HG02973 (cell line): ENCODE measurements at regions not wholly inside any gene's neighbourhood (a gene's known extent, or its start where the extent isn't known, plus 50 kb on each side); places are given as distances from the start of the nearest gene placed in this dataset.

Experiments
- ATAC-seq: cut with Tn5 transposase; IDR thresholded peaks from one replicate; pipeline ENCODE4 v1.9.1; 2021; ENCODE audit warnings: moderate library complexity; ENCODE audit not compliant: unreplicated experiment

DNA sequence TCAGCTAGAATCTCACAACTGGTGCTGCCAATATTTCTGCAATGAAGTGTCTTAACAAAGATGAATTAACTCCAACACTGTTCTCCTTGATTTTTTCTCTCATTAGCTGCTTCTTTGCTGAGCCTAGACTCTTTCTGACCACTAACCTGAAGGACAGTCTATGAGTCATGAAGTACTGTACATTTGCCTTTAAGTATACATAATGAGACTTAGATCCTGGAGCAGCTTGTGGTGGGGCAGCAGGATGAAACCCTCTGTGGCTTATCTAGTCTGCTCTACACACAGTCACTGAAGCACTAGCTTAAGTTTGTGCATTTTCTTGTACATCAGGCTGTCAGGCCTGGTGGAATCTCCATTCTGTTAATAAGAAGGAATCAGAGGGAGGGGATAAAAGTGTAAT is 307.4 kb upstream of the SMIM31 start:
- no peak for ATAC-seq

DNA sequence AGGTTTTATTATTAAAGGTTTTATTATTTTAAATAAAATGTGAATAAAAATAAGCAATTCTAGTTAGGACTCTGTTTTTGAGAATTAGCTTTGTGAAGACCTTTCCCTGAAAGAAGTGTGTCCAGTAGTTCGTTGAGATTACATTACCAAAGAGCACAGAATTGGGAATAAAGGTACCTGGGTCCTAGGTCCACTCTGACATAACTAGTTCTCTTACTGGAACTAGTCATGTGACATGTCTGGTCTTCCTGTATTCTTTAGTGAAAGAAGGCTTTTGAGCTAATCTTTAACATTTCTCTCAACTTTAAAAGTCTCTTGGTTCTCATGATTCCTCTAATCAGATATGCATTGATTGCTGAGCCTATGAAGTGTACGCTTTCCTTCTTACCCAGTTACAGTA is 292.0 kb upstream of the SMIM31 start:
- no peak for ATAC-seq

DNA sequence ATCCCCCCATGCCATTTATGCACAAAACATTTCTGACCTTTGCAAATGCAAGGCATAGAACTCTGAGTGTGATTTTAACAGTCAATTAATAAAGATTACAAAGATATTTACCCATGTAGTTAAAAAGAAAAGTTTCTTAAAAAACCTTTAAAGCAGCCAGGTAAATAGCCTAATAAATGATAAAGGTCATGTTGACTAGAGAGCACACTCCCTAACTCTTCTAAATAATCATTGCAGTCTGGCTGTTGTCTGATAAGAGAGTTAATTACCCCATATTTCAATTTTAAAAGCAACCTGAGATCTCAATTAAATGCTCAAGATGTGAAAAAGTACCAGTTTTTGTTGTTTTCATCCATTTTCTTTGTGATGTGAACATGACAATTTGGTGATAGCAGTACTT is 291.5 kb upstream of the SMIM31 start:
- ATAC-seq = no peak

DNA sequence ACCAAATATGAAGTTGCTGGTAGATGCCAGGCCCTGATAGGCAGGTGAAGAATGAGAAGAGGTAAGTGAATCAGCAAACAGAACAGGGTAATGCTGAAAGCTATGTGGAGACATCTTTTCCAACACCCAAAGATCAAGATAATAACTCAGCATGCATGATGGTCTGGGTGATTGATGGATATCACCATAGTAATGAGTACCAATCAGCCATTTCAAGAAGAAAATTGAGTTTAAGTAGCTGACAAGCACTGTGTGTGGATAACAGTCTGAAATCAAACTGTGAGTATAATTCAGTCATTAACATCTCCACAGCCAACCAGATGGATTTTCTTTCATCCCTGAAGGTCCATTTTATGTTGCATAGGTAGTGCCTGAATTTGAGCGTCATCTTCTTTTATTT is 289.6 kb upstream of the SMIM31 start:
- no peak for ATAC-seq

DNA sequence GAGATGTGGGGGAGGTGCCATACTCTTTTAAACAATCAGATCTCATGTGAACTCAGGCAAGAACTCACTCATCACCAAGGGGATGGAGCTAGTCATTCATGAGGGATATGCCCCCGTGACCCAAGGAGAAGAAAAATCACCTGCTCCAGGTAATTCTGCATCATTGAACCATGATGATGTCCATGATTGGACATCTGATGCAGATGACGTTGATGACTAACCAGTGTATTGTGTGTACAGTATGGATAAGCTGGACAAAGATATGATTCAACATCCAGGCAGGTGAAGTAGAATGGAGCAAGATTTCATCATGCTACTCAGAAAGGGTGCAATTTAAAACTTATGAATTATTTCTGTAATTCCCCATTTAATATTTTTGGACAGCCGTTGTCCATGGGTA is 286.4 kb upstream of the SMIM31 start:
- ATAC-seq = no peak

DNA sequence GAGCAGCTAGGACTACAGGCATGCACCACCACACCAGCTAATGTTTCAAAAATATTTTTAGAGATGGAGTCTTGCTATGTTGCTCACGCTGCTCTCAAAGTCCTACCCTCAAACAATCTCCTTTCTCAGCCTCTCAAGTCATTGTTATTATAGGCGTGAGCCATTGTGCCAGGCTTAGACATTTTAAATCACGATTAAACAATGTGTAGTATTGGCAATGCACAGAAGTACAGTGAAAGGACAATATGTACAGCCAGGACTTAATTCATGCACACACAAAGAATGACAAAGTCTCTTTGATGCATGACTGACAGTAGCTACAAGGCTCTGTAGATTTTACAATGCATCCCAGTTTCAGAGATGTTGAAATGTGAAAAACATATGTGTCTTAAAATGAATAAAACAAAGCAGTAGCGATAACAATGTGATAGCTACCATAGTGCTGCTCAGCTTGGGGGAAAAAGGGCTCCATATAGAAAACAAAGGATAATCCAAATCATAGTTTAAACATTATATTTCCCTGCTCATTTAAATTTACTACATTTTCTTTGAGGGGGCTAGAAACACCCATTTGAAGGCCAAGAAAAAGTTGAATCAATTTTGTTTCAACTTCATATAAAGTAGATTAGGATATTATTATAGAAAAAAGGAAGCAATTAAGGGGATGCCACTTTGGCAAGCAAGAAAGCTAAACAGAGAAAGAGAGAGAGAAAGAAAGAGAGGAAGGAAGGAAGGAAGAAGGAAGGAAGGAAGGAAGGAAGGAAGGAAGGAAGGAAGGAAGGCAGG is 272.4 kb upstream of the SMIM31 start:
- no peak for ATAC-seq

DNA sequence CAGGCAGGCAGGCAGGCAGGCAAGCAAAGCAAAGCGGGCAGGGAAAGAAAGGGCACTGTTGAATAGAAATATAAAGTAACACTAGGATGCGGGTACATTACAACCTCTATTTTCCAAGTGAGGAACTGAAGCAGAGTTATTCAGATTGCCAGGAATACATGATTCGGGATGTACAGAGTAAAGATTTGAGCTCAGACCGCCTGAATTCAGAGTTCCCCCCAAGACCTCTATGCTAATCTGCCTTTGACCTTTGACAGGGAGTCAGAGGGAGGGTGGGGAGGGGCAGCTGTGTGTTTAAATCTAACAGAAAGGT is 271.9 kb upstream of the SMIM31 start:
- ATAC-seq = no peak

DNA sequence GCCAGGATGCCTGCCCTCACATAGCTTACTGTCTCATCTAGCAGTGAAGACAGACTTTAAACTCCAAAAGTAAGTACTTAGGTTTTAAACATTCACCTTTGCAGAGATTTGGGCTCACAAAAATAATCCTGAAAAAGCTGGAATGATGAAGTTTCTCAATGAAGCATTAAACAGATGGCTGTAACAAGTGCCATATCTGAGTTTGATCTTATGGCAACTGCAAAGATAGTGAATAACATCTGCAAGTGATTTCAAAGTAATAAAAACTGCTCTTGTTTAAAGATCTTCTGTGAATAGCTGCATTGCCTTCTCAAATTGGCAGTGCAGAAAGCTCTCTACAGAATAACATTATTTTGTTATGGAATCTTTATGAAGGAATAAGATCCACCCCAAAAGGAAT is 271.2 kb upstream of the SMIM31 start:
- no peak for ATAC-seq

DNA sequence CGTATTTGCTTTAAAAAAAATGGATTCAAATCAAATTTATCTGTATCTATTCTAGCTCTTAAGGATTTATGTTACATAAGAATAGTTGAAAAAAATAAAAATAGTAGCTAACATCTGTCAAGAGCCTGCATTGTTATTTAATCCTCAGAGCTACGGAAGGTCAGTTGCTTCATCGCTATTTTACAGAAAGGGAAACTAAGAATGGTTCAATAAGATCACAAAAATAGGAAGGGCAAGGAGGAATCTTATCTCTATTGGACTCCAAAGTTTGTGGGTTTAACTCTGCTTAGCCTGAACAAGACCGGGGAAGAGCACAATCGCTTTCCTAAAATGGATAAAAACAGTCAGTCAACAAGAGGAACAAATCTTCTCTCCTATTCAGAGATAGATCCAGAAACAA is 270.2 kb upstream of the SMIM31 start:
- ATAC-seq = no peak

DNA sequence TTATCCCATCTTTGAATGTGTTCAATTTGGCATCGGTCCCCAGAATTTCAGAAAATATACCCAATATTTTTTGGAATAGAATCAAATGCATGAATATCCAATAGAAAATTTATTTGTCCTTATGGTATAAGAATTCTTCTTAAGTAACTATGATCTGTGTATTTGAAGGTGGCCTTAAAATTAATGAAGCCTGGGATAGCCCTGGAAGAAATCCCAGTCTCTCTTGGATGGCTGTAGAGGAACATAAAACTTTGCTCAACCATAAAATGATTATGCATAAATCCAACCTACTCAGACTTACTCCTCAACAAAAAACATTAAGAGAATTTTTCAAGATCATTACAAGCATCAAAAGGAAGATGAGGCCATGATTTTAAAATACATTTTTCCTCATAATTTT is 269.4 kb upstream of the SMIM31 start:
- ATAC-seq = no peak

DNA sequence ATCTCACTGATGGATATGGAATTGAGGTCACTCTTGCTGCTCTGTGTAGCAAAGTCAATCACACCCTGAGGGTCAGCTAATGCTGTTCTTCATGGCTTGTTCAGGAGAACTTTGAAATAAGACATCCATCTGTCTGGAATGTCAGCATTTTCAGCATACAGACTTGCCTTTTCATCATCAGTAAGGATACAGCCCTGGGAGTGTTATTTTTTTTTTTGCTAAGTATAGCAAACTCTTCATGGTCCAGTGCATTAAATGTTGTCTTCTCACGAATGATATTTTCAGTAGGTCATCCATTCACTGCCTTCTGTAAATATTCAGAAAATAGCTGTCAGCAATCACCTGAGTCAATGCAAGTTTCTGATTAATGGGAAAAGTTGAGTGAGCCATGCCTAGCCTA is 268.8 kb upstream of the SMIM31 start:
- no peak for ATAC-seq

DNA sequence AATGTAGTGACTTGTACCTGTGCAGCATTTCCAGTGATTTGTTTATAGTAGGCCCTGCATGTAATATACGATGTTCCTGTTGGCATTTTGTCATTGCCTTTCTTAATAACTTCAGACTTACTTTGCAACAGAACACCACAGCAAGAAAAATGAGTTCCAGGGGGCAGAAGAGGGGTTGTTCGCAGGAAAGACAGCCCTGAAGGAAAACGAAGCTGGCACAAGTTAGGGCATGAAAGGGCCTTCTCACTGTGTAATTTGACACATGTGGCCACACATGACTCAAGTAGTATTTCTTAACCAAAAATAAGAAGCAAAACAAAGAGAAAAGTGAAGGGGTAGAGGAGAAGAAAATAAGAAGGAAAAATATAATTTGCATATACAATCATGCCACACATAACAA is 265.8 kb upstream of the SMIM31 start:
- no peak for ATAC-seq

DNA sequence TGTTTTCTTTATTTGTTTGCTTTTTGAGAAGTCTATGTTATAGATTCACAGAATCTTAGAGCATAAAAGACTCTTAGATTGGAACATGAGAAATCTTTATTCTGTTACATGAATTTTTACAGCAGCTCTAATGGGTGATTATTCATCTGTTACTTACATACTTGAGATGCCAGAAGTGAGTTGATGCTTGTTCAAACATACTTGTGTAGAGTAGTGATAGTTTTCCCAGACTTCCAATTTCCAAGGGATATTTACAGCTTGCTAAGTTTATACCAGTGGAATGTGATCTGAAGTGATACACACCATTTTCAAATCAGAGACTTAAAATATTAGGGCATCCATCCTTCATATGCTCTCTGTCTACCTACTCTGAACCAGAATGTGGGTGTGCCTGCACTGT is 252.9 kb upstream of the SMIM31 start:
- no peak for ATAC-seq

DNA sequence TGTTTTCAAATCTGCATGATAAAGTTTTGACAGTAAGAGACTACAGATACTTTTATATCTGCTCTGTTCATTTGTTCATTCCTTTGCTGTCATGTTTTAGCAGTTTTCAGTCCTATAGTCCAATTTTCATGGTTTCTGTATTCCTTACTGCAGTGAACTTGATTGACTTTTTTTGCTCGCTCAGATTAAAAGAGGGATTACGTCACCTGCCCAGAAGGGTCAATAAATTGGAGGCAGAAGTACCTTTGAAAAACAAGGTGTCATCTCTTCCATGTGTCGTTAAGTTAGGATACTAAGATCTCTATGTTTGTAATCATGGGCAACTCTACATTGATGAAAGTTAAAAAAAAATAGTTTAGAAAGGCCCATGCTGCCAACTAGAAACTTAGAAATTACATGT is 250.1 kb upstream of the SMIM31 start:
- ATAC-seq = no peak

DNA sequence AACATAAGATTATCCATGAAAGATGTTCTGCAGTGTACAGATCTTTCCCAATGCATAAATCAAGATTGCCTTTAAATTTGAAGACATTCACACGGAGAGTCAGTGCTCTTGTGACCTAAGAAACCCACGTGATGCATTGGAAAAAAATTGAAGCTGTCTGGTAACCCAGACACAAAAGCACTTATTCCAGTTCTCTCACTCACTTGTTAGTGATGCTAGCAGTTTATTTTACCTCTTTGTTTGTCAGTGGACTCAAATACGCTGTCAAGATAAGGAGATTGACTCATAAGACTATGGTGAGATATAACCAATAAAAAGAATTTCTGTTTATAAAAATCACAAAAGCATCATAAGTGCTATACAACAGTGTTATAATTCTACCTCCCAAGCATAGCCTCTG is 245.8 kb upstream of the SMIM31 start:
- ATAC-seq = no peak

DNA sequence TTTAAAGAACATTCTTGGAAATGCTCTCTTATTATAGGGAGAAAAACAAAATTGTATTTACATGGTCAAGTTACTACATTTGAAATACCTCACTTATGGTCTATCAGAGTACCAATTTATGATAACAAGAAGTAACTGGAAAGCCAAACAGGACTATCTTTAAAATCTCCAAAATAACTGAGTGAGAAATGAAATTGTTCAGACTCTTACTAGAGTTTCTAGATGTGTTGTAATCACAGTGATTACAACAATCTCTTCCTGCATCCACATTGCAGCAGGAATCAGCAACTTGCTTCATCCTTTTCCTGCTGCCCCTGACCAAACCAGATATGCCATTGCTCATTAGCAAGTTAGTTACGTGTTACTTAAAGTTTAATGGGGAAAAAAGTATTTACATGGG is 245.2 kb upstream of the SMIM31 start:
- no peak for ATAC-seq

DNA sequence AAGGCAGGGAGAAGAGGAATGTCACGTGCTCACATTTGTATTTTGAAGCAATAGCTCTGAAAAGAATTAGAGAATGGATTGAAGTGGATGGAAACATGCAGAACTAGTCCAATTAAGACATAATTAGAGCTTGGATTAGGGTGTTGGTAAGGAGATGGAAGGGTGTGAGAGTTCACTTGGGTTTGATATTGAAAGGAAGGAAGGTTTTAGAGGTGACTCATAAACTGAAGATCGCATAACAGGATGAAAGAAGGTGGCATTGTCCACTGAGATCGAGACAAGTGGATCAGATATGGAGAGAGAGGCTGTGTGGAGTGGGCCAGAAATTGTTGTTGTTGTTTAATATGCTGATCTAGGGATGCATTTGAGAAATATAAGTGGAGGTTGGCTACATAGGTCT is 244.0 kb upstream of the SMIM31 start:
- ATAC-seq = no peak

DNA sequence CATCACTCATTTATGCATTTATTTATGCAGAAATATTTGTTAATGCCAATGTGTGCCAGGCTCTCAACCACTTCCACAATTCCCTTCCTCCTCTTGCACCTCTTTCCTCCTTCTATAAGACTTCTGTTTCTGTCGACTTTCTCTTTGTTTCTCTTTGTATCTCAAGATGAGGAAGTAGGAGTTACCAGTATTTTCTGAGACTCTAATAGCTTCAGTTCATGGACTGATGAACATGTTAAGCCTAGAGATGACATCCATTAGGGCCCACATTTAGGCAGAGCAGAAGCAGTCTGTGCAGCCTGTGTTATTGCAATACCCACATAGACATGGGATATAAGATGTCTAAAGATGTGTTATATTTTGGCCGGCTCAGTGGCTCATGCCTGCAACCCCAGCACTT is 241.8 kb upstream of the SMIM31 start:
- ATAC-seq = no peak

DNA sequence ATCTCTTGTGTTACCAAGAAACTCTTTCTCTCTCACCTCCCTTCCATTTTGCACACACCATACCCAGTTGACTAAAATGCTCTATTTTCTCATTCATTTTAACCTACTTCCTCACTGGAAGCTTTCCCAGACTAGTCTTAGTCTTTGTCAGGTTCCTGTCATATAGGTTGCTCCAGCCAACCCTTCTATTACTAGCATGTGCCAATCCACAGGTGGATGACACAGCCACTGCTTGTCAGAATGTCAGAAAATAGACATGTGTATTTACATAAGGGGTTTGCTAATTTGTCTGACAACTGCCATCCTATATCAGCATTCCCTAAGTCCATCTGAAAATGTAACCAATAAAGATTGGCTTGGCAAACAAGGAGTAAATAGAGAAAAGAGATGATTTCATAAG is 239.2 kb upstream of the SMIM31 start:
- ATAC-seq = no peak

DNA sequence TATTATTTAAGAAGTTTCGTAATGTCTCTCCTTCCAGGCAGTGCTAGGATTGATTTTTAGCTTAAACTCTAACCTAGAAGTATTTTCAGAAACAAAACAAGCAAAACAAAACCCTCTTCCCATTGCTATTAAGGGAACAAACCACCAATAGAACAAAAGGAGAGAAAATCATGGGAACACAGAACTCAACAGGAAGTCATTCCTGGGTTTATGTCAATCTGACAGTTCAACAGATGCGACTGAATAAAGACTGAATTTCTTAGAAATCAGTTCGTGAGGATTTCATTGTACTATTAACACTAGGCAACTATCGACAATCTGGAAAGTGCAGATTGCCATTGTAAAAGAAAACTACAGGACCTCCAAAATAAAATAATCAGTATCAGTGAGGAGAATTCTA is 229.1 kb upstream of the SMIM31 start:
- no peak for ATAC-seq

DNA sequence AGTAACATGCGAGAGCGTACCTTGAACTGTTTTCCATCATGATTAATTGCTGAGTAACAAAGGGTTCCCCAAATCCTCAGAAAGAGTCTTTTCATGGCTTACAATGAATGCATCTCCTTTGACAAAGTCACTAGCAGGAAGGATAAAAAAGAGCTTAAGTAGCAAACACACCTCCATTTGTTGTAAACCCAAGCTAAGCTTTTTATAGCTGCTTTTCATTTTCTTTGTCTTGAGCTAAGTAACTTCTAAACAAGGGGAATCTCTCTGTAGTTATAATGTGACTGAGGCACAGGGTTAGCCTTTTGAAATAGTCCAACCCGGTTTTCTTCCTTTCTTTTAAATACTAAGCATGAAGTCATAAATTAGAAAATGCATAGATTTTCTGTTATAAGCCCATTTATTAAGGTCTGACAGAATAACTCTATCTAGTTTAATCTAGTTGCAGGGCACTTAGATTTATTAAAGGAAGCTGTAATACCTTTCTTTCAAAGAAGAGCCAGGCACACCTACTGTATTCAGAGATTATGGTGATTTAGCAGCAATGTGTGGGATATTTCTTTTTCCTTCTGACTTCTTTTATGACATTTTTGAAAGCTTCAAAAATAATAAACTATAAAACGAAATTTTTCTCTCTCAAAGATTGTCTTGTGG is 226.9 kb upstream of the SMIM31 start:
- no peak for ATAC-seq

DNA sequence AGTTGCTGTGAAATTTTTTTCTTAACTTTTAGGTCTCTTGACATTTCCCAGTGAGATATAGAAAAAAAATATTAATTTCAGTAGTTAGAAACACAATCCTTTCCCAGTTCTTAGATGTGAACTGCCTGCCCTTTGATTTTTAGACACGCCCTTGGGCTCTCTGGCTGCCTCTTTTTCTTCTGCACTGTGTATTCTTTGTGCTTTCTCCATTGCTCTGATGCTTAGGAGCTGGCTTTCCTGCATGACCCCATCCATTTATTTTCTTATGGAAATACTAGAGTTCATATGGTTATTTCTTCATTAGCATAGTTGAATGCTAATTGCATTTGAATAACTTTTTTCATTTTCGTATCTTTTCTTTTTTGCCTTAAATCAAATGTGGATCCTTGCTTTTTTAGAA is 224.9 kb upstream of the SMIM31 start:
- no peak for ATAC-seq

DNA sequence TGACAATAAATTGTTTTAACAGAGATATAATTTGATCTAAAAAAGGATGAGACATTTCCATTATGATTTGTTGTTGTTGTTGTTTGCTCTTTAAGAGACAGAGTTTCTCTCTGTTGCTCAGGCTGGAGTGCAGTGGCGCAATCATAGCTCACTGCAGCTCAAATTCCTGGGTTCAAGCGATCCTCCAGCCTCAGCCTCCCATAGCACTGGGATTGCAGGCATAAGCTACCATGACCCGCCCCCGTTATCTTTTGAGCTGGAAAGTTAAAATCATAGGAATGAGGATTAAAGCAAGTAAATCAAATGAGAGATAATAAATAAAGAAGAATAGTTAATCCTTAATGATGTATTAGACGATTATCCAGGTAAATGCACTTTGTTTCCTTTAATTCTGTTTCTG is 224.4 kb upstream of the SMIM31 start:
- no peak for ATAC-seq
